ENCODE measurements at regions not wholly inside any gene's neighbourhood (a gene's known extent, or its start where the extent isn't known, plus 50 kb on each side); places are given as distances from the start of the nearest gene placed in this dataset.
"Not testable (repeated sequence)": the region's sequence is repeated elsewhere in the genome, so short reads cannot be mapped to it uniquely, and the experiment has no call there.

DNA sequence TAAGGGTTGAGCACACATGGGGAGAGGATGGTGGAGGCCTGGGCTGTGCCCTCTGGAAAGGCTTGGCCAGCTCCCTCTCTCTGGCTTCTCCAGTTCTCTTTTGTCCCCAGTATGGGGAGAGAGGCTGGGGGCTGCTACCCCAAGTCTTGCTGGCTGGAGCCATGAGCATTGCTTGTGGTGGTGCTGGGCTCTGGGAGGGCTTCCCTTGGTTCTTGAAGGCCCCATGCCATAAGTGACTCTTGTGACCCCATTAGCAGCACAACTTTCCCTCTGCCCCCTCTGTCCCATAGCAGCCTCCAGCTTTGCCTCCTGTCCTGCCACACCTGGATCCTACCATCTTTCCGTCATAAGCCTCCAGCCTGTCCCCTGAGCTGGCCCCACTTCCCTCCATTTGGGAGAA is 177.5 kb downstream of the TRIM43 start:
- TF ChIP-seq, protein P1, sequence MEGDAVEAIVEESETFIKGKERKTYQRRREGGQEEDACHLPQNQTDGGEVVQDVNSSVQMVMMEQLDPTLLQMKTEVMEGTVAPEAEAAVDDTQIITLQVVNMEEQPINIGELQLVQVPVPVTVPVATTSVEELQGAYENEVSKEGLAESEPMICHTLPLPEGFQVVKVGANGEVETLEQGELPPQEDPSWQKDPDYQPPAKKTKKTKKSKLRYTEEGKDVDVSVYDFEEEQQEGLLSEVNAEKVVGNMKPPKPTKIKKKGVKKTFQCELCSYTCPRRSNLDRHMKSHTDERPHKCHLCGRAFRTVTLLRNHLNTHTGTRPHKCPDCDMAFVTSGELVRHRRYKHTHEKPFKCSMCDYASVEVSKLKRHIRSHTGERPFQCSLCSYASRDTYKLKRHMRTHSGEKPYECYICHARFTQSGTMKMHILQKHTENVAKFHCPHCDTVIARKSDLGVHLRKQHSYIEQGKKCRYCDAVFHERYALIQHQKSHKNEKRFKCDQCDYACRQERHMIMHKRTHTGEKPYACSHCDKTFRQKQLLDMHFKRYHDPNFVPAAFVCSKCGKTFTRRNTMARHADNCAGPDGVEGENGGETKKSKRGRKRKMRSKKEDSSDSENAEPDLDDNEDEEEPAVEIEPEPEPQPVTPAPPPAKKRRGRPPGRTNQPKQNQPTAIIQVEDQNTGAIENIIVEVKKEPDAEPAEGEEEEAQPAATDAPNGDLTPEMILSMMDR (IDR thresholded peaks at IDR 0.05) = not testable (repeated sequence)
- not testable (repeated sequence) for TF ChIP-seq POLR2A, EP300 (IDR thresholded peaks at IDR 0.05)
